GM21737 (cell line): ENCODE measurements at regions not wholly inside any gene's neighbourhood (a gene's known extent, or its start where the extent isn't known, plus 50 kb on each side); places are given as distances from the start of the nearest gene placed in this dataset.

ENCODE experiments used
- ATAC-seq: cut with Tn5 transposase; IDR thresholded peaks from one replicate; pipeline ENCODE4 v1.9.1; 2021; ENCODE audit warnings: mild to moderate bottlenecking, moderate library complexity; ENCODE audit not compliant: unreplicated experiment

DNA sequence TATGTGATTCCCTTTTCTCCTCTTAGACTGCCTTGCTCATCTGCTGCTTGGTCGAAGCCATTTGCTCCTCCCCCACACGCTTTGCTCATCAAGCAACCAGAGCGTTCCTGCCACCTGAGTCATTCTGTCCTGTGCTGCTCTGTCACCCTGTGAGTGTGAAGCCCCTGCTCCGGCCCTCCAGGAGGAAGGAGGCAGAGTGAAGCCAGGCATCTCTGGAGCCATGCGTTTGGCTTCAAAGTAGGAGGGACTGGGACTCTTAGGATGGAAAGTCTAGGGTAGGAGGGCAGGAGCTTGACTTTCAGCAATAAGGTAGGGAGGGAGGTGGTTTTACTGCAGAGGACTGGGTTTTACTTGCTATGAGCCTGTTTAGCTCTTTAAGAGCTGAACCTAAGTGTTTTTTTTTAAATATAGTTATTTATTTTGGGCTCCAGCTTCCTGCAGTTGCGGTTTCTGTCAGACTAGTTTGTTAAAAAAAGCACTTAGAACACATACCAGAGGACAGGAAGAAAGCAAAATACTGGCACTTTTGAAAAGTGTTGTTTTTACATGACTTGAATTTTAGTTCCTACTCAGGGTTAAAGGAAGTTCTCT is 63.6 kb downstream of the SPINK2 start:
- peak; percentile 91 for ATAC-seq

DNA sequence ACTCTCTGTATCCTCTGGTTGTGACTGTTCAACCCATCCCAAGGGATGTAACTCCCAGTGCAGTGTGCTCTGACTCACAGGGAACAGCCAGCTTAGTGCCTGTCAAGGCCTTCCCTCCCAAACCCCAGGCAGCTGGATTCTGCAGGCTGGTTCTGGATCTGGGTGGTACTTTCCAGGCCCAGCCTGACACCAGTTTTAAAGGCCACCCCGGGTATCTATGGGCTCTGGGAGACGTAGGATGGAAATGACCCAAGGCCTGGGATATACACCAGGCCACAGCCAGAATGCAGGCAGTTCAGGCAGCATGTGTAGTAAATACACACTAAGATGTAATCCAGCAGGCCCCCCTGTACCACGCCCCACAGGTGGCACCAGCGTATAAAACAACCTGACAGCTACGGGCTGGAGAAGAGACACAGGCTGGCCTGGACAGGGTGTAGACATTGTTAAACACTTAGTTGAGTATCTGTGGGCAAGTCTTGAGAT is 64.2 kb downstream of the SPINK2 start:
- ATAC-seq, result peak; percentile 30

DNA sequence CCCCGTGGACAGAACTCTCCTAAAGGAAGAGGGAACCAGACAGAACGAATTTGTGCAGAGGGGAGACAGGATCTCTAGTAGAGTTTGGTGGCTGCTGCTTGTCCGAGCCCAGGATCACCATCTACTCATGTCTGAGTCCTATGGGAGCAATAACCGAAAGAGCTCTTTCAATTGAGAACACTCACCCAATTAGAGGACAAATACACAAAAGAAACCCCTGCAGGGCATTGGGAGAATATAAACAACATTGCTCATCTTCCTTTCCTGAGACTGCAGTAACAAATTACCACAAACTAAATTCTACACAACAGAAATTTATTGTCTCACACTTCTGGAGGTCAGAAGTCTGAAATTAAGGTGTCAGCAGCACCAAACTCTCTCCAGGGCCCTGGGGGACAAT is 65.6 kb downstream of the SPINK2 start:
- no peak for ATAC-seq

DNA sequence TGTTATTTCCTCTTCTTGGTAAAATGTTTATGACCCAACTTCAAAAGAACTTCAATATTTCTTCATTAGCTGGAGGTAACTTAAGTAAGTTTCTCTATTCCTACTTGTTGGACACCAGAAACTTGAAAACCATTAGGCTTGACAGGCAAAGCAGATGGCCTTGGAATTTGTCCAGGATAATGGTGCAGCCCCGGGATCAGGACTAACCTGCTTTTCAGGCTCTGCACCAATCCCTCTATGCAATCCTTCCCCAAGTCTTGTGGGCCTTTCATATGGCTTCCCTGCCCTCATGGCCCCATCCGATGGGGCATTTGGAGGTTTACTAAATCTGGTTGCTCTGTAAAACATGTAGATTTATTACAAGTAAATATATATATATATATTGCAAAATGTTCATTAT is 68.5 kb downstream of the SPINK2 start:
- ATAC-seq, result no peak

DNA sequence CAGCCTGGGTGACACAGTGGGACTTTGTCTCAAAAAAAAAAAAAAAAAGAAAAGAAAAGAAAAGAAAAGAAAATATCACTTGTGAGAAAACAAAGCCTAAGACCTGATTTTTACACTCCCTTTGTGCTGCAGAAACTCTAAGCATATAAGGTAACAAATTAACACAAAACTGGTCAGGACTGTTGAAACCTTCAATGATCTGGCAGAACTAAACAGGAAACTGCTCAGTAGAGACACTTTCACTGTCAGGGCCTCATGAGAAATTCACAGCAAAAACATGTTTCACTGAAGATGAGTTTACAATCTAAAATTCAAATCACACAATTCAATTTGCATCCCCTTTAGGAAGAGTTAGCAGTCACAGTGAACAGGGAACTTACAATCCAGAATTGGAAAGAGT is 69.1 kb upstream of the HOPX start:
- no peak for ATAC-seq

DNA sequence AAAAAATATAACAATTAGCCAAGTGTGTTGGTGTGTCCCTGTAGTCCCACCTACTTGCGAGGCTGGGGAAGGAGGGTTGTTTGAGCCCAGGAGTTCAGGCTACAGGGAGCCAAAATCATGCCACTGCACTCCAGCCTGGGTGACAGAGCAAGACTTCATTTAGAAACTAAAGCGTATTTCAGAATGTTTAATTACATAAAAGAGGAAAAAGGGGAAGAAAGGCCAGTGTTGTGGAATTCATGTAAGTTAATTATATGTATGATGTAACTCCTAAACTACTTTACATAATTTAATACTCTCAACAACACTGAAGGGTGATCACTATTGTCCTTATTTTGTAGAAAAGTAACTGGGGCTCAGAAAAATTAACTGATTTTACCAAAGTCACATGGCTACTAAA is 67.2 kb upstream of the HOPX start:
- no peak for ATAC-seq

DNA sequence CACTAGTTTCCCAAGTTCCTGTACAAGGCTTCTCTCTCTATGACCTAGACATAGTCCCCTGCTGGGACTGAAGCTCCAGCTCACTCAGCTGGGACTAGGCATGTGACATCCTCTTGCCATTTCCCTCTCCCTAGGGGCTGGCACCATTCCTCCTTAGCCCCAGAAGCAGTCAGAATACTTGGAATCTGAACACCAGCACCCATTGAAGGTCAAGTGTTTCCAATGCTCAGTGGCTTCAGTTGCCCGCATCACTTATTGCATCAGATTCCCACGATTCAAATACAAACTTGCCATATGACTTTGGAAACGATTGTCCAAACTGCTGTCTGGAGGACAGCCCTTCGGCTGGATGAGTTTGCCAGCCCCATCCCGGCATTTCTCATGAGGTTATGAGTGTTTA is 65.5 kb upstream of the HOPX start:
- no peak for ATAC-seq

DNA sequence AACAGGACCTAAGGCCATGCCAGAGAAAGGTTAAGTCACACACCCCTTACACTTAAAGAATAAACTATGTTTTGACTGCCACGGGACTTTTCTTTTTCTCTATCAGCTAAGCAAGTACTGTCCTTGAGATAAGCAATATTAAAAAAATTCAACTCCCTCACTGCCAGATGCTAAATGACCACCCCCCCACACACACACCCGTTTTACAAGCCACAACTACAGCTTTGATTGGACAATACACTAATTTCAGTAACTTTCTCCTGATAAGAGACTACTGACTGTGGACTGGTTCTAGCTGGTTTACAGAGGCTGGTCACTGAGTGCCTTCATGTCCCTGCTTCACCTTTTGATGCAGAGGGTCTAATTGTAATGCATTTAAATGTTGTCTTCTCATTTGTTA is 63.9 kb upstream of the HOPX start:
- no peak for ATAC-seq

DNA sequence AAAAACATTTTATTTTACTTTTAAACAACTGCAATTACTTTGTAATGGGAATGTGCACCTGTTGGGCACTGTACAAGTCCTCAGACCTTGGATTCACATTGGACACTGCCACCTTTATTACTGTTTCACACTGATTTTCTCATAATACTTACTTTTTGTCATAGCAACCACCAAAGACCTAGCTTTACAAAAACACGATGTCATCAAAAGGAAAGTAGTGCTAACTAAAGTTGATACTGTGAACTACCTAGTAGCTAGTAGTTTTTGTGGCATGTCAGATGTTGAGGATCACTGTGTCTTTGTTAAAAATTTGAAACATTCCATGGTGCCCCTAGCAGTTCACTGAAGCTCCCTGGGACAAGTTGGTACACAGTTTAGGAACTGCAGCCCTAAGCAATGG is 62.9 kb upstream of the HOPX start:
- no peak for ATAC-seq

DNA sequence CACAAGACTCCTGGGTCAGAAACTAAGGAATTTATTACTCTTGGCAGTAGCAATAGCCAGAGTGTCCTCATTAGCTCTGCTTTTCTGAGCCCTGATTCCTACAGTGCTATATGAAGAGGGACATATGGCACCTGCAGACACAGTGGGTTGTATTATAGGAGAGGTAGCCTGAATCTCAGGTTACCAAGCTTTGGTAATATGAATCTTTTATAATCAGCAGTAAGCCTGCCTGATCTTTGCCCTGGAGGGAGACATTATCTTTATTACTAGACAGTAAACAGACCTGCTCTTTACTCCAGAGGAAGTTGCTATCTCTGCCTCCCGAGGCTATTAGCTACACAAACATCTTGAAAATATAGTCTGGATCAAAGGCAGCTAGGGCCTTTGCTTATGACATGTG is 62.5 kb upstream of the HOPX start:
- no peak for ATAC-seq

DNA sequence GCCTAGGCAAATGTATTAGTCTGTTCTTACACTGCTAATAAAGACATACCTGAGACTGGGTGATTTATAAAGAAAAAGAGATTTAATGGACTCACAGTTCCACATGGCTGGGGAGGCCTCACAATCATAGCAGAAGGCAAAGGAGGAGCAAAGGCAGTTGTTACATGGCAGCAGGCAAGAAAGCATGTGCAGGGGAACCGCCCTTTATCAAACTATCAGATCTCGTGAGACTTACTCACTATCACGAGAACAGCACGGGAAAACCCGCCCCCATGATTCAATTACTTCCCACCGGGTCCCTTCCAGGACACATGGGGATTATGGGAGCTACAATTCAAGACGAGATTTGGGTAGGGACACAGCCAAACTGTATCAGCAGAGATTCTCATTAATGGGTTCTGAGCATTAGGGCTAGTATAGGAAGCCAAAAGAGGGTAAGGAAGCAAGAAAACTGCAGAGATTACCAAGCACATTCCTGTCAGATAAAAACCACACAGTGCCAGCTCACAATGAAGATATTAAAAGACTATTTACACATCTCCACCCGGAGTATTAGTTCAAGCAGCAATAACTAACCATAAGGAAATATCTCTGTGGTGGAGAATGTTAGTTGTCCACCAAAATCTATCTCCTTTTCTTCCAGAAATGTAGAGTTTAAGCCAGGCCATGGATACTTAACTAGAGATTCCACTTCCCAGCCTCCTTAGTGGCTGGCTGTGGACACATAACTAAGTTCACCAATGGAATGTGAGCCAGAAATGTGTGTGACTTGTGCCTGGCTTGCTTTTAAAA is 61.2 kb upstream of the HOPX start:
- no peak for ATAC-seq

DNA sequence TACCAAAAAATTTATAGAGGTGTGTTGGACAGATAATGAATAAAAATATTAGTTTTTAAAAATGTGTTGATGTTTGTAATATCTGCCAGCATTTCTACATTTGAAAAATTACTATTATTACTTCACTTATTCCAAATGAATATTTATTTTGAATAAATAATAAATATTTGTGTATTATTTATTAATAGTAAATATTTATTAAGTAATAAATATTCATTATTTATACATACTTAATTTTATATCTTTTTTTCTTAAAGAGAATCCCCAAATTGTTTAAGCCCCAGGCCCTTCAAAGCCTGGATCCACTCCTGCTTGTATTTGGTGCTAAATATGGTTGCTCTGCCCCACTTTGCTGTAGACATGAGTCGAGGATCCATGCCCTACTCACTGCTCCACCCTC is 60.5 kb upstream of the HOPX start:
- ATAC-seq, result no peak

DNA sequence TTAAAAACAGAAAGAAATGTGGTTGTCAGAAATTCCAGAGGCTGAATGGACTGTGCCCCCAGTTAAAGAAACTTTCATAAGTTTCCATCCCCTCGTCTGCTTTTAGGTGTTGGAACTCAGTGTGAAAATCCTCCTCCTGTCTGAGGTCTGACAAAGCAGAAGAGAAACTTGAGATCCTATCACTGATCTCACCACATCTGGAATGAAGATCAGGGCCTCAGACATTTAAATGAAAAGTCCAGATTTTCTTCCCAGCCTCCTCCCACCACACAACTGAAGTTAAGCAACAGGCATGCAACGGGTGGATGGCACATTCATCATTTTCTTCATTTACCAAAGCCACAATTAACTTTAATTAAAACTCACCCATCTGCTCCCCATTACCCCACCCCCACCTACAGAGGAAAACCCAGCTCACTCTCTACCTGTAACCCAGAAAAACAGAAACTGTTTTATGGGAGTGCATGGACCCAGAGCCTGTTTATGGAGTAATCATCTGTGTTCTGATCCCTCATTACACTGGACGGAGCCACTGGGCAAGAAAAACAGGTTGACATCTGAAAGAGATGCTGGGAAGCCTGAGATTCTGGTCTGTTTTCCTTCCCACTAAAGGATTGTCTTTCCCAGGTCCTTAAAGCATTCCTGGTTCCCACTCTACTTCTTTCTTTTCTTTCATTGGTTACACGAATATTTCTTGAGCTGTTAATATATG is 58.1 kb upstream of the HOPX start:
- no peak for ATAC-seq

DNA sequence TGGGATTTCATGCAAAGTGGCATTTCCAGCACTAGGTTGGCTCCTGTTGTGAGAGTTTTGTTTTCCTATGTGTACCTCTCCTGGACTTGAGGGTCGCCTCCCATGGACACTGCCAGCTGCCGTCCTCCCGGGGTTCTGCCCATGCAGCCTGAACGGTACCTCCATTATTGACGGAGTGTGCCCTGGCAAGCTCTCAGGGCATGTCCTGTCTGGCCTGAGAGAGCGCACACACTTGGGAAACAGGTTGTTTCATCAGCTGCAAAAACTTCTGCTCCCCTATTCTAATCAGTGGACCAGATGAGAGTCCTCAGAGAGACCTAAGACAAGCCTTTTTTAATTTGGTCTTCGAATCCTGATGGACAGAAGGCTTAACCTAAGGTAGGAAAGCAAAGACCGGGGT is 56.6 kb upstream of the HOPX start:
- no peak for ATAC-seq

DNA sequence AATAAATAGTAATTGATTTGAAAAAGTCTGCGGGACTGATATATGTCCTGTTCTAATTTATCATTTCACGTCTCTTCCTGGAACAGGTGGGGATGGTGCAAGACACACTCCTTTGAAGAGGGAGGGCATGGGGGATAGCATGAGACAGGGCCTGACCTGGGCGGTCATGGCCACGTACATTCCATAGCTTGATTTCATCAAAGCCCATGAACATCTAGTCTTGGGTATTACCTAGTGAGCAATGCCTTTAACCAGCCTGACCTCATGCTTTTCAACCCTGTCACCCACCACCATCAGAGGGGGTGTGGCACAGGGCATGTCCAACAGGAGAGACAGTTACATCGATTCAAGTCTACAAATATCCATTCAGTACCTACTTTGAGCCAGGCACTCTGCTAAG is 52.3 kb upstream of the HOPX start:
- ATAC-seq, result no peak

DNA sequence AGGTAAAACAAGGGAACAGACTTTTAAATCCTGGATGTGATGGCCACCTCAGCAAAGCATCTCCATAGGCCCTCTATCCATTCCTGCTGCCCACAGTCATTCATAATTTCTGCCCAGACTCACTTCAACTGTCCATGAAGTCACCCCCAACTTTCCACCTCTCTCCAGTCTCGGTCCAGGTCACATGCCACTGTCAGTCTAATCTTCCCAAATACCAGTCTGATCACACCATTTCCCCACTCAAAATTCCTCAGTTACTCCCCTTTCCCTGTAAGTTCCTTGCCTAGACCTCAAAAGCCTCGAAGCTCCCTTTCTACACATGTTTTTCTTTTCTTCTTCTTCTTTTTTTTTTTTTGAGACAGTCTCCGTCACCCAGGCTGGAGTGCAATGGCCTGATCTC is 51.2 kb upstream of the HOPX start:
- ATAC-seq, result no peak

DNA sequence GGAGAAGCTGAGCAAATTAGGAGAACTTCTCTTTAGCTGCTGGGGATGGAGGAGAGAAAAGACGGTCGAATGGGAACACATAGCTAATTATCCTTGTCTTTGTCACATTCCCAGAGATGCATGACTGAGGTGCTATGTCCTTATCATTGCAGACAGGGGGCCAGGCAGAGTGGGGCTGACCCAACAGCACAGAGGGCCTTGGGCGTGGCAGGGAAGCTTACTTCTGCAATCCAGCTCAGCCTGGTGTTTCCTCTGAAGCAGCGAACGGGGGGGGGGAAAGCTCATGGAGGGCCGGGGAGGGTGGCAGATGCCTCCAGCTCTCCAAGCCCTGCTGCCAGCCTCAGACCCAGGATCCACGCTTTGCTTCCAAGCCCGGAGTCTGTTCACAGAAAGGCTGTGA is 50.8 kb upstream of the HOPX start:
- ATAC-seq, result no peak
